ENCODE measurements at regions not wholly inside any gene's neighbourhood (a gene's known extent, or its start where the extent isn't known, plus 50 kb on each side); places are given as distances from the start of the nearest gene placed in this dataset.

- no peak for DNase-seq
Observed at GRCh38 chr3:103609472-103609871, 1174.7 kb downstream of the ZPLD1 start.

GRCh38 chr3:103613397-103614156 lies 1178.8 kb downstream of the ZPLD1 start:
- no peak for DNase-seq

- DNase-seq, result no peak
Observed at GRCh38 chr3:103614719-103615118, 1179.9 kb downstream of the ZPLD1 start.

GRCh38 chr3:103617961-103618360 lies 1183.1 kb downstream of the ZPLD1 start:
- DNase-seq, result no peak

GRCh38 chr3:103624271-103624670 lies 1189.5 kb downstream of the ZPLD1 start:
- no peak for DNase-seq

GRCh38 chr3:103629391-103629790 lies 1194.6 kb downstream of the ZPLD1 start:
- DNase-seq, result no peak

GRCh38 chr3:103644450-103644849 lies 1209.6 kb downstream of the ZPLD1 start:
- no peak for DNase-seq

- no peak for DNase-seq
Observed at GRCh38 chr3:103653996-103654395, 1219.2 kb downstream of the ZPLD1 start.

- no peak for DNase-seq
Observed at GRCh38 chr3:103657756-103658155, 1222.9 kb downstream of the ZPLD1 start.

GRCh38 chr3:103660810-103661209 lies 1226.0 kb downstream of the ZPLD1 start:
- DNase-seq, result no peak

- no peak for DNase-seq
Observed at GRCh38 chr3:103662591-103662990, 1227.8 kb downstream of the ZPLD1 start.

GRCh38 chr3:103672346-103672745 lies 1237.5 kb downstream of the ZPLD1 start:
- no peak for DNase-seq

- DNase-seq, result no peak
Observed at GRCh38 chr3:103684904-103685303, 1250.1 kb downstream of the ZPLD1 start.

GRCh38 chr3:103685939-103686338 lies 1251.1 kb downstream of the ZPLD1 start:
- DNase-seq, result no peak

- DNase-seq, result no peak
Observed at GRCh38 chr3:103690536-103690935, 1255.7 kb downstream of the ZPLD1 start.

- DNase-seq, result no peak
Observed at GRCh38 chr3:103693831-103694230, 1259.0 kb downstream of the ZPLD1 start.

GRCh38 chr3:103698646-103699045 lies 1263.8 kb downstream of the ZPLD1 start:
- DNase-seq, result no peak

GRCh38 chr3:103699228-103699627 lies 1264.4 kb downstream of the ZPLD1 start:
- no peak for DNase-seq

GRCh38 chr3:103705641-103706040 lies 1270.8 kb downstream of the ZPLD1 start:
- no peak for DNase-seq

GRCh38 chr3:103706671-103707070 lies 1271.9 kb downstream of the ZPLD1 start:
- DNase-seq, result no peak

GRCh38 chr3:103711670-103712069 lies 1276.9 kb downstream of the ZPLD1 start:
- no peak for DNase-seq

GRCh38 chr3:103712320-103713008 lies 1277.6 kb downstream of the ZPLD1 start:
- DNase-seq, result no peak

- no peak for DNase-seq
Observed at GRCh38 chr3:103729547-103729946, 1294.7 kb downstream of the ZPLD1 start.
